AG10803 (cell line): ENCODE measurements at regions not wholly inside any gene's neighbourhood (a gene's known extent, or its start where the extent isn't known, plus 50 kb on each side); places are given as distances from the start of the nearest gene placed in this dataset.

Experiments used
- DNase-seq: peaks from one replicate; pipeline ENCODE4 v3.0.0; 2010; ENCODE audit warnings: low read depth
- H3K4me3 ChIP-seq: 2 replicates; pipeline ENCODE4 v1.5.1; 2011; ENCODE audit warnings: mild to moderate bottlenecking, low read length, control low read depth
- TF ChIP-seq, protein P1 (sequence below): conservative IDR thresholded peaks from 2 replicates; pipeline ENCODE4 v1.5.1; 2011; ENCODE audit warnings: mild to moderate bottlenecking, low read length, control low read depth, inconsistent platforms

GRCh38 chr7:24058953-24059352 is 225.0 kb upstream of the NPY start:
- TF ChIP-seq, protein P1, sequence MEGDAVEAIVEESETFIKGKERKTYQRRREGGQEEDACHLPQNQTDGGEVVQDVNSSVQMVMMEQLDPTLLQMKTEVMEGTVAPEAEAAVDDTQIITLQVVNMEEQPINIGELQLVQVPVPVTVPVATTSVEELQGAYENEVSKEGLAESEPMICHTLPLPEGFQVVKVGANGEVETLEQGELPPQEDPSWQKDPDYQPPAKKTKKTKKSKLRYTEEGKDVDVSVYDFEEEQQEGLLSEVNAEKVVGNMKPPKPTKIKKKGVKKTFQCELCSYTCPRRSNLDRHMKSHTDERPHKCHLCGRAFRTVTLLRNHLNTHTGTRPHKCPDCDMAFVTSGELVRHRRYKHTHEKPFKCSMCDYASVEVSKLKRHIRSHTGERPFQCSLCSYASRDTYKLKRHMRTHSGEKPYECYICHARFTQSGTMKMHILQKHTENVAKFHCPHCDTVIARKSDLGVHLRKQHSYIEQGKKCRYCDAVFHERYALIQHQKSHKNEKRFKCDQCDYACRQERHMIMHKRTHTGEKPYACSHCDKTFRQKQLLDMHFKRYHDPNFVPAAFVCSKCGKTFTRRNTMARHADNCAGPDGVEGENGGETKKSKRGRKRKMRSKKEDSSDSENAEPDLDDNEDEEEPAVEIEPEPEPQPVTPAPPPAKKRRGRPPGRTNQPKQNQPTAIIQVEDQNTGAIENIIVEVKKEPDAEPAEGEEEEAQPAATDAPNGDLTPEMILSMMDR, result no peak
- no peak for DNase-seq
- H3K4me3 ChIP-seq, result no peak overlapping the region

GRCh38 chr7:24059775-24060174 is 224.2 kb upstream of the NPY start:
- TF ChIP-seq, protein P1, result no peak
- H3K4me3 ChIP-seq, result no peak overlapping the region
- no peak for DNase-seq

DNA sequence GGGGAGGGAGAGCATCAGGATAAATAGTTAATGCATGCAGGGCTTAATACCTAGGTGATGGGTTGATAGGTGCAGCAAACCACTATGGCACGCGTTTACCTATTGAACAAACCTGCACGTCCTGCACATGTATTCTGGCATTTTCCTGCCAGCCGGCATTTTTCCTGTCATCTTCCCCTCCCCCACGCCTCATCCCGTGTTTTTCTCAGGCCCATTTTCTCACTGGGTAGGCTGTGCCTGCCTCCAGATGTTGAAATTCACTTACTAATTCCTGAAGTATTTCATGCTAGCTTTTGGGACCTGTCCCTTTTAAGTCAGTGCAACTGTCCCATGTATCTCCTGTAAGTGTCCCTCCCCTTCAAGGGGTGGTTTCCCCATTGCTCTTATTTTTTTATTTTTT is 220.3 kb upstream of the NPY start:
- H3K4me3 ChIP-seq, result no peak overlapping the region
- no peak for DNase-seq
- TF ChIP-seq, protein P1, result no peak

DNA sequence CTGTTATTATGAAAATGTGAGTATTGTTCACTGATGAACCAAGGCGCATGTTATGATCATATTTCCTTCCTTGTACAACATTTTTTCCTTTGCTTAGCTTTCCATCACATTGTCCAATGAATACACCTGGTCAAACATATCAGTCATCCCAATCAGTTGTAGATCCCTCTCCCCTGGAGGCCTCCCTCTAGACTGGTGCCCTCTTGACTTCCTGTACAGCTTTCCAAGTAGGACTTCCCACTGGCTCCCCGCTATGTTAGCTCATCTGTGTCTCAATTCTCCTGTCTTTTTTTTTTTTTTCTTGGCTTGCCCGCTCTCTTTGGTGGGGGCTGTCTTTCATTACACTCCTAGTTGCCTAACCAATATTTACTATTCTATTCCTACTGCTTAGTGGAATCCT is 214.2 kb upstream of the NPY start:
- H3K4me3 ChIP-seq, result no peak overlapping the region
- DNase-seq, result no peak
- TF ChIP-seq, protein P1, result no peak

- no peak for DNase-seq
- TF ChIP-seq, protein P1, result no peak
- no peak overlapping the region for H3K4me3 ChIP-seq
Measured at GRCh38 chr7:24073651-24074420, 210.2 kb upstream of the NPY start.

- DNase-seq, result no peak
- H3K4me3 ChIP-seq, result no peak overlapping the region
- TF ChIP-seq, protein P1, result no peak
Measured at GRCh38 chr7:24075426-24075810, 208.6 kb upstream of the NPY start.

DNA sequence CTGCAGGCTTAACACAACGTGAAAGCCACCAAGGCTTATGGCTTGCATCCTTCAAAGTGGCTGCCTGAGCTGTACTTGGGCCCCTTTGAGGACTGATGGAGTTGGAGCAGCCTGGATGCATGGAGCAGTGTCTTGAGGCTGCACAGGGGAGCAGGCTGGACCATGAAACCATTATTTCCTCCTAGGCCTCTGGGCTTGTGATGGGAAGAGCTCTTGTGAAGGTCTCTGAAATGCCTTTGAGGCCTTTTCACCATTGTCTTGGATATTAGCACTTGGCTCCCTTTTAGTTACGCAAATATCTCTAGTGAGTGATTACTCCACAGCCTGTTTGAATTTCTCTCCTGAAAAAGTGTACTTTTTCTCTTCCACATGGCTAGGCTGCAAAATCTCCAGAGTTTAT is 201.2 kb upstream of the NPY start:
- TF ChIP-seq, protein P1, result no peak
- no peak for DNase-seq
- no peak overlapping the region for H3K4me3 ChIP-seq
